ENCODE measurements at regions not wholly inside any gene's neighbourhood (a gene's known extent, or its start where the extent isn't known, plus 50 kb on each side); places are given as distances from the start of the nearest gene placed in this dataset.

- no peaks in the 10 kb centered on the region for H3K27me3 ChIP-seq (ENCODE audit: control insufficient read depth, insufficient read depth, low read length)
- Mint-ChIP-seq H3K27ac (no peak overlapping the region), H3K36me3 (peaks cover 8% of the 10 kb centered on the region), H3K4me1 (peaks cover 0 to 20% (median 7%) of the 10 kb centered on the region in 4 donors), H3K27me3 (no peaks in the 10 kb centered on the region), H3K4me3 (no peak overlapping the region), H3K9me3 (no peaks in the 10 kb centered on the region)
- H3K27ac ChIP-seq (ENCODE audit: insufficient read depth, low read length, poor library complexity, severe bottlenecking): no peak overlapping the region
- H3K9me3 ChIP-seq (ENCODE audit: control insufficient read depth in 2 of 2, low read length in 2 of 2): no peaks in the 10 kb centered on the region
- no peak for ATAC-seq (ENCODE audit: low read depth in 2 of 2)
- H3K4me1 ChIP-seq (ENCODE audit: control insufficient read depth, insufficient read depth, low read length, poor library complexity, severe bottlenecking): peaks cover 2% of the 10 kb centered on the region
- DNase-seq: no peak
- H3K4me3 ChIP-seq (ENCODE audit: low read depth, low read length): no peak overlapping the region
- no peaks in the 10 kb centered on the region for H3K36me3 ChIP-seq (ENCODE audit: control insufficient read depth, insufficient read depth, low read length)
Observed at GRCh38 chr12:124517260-124518050, 50.0 kb downstream of the NCOR2 start.

GRCh38 chr12:124516850-124517249 is 50.6 kb downstream of the NCOR2 start:
- Histone ChIP-seq H3K36me3 (ENCODE audit: control insufficient read depth, insufficient read depth, low read length) (no peaks in the 10 kb centered on the region), H3K27ac (ENCODE audit: insufficient read depth, low read length, poor library complexity, severe bottlenecking) (no peak overlapping the region), H3K4me3 (ENCODE audit: low read depth, low read length) (no peak overlapping the region), H3K4me1 (ENCODE audit: control insufficient read depth, insufficient read depth, low read length, poor library complexity, severe bottlenecking) (peaks cover 2% of the 10 kb centered on the region), H3K27me3 (ENCODE audit: control insufficient read depth, insufficient read depth, low read length) (no peaks in the 10 kb centered on the region), H3K9me3 (ENCODE audit: control insufficient read depth in 2 of 2, low read length in 2 of 2) (no peaks in the 10 kb centered on the region)
- no peak for DNase-seq
- Mint-ChIP-seq H3K27me3 (no peaks in the 10 kb centered on the region), H3K36me3 (peaks cover 12% of the 10 kb centered on the region), H3K27ac (peak overlapping the region in 1 of 3 donors; percentile 26), H3K9me3 (no peaks in the 10 kb centered on the region), H3K4me1 (peaks cover 0 to 21% (median 8%) of the 10 kb centered on the region in 4 donors), H3K4me3 (no peak overlapping the region)
- no peak for ATAC-seq (ENCODE audit: low read depth in 2 of 2)

- no peaks in the 10 kb centered on the region for H3K9me3 ChIP-seq (ENCODE audit: control insufficient read depth in 2 of 2, low read length in 2 of 2)
- Mint-ChIP-seq H3K36me3 (peaks cover 9% of the 10 kb centered on the region), H3K4me3 (no peak overlapping the region), H3K27ac (no peak overlapping the region), H3K4me1 (peaks cover 0 to 19% (median 7%) of the 10 kb centered on the region in 4 donors), H3K9me3 (no peaks in the 10 kb centered on the region), H3K27me3 (no peaks in the 10 kb centered on the region)
- H3K36me3 ChIP-seq (ENCODE audit: control insufficient read depth, insufficient read depth, low read length): no peaks in the 10 kb centered on the region
- no peak overlapping the region for H3K27ac ChIP-seq (ENCODE audit: insufficient read depth, low read length, poor library complexity, severe bottlenecking)
- DNase-seq: no peak
- H3K27me3 ChIP-seq (ENCODE audit: control insufficient read depth, insufficient read depth, low read length): no peaks in the 10 kb centered on the region
- H3K4me1 ChIP-seq (ENCODE audit: control insufficient read depth, insufficient read depth, low read length, poor library complexity, severe bottlenecking): no peaks in the 10 kb centered on the region
- ATAC-seq (ENCODE audit: low read depth in 2 of 2): no peak
- H3K4me3 ChIP-seq (ENCODE audit: low read depth, low read length): no peak overlapping the region
Observed at GRCh38 chr12:124515981-124516380, 51.4 kb downstream of the NCOR2 start.

GRCh38 chr12:124514996-124515932 is 52.1 kb downstream of the NCOR2 start:
- H3K9me3 Mint-ChIP-seq: no peaks in the 10 kb centered on the region
- ATAC-seq (ENCODE audit: low read depth in 2 of 2): no peak
- Histone ChIP-seq H3K4me1 (ENCODE audit: control insufficient read depth, insufficient read depth, low read length, poor library complexity, severe bottlenecking) (no peaks in the 10 kb centered on the region), H3K27me3 (ENCODE audit: control insufficient read depth, insufficient read depth, low read length) (no peaks in the 10 kb centered on the region), H3K27ac (ENCODE audit: insufficient read depth, low read length, poor library complexity, severe bottlenecking) (no peak overlapping the region), H3K36me3 (ENCODE audit: control insufficient read depth, insufficient read depth, low read length) (no peaks in the 10 kb centered on the region), H3K9me3 (ENCODE audit: control insufficient read depth in 2 of 2, low read length in 2 of 2) (no peaks in the 10 kb centered on the region), H3K4me3 (ENCODE audit: low read depth, low read length) (no peak overlapping the region)
- H3K4me3 Mint-ChIP-seq: no peak overlapping the region
- no peak overlapping the region for H3K27ac Mint-ChIP-seq
- peaks cover 0 to 20% (median 6%) of the 10 kb centered on the region in 4 donors for H3K4me1 Mint-ChIP-seq
- no peak for DNase-seq
- H3K36me3 Mint-ChIP-seq: peaks cover 9% of the 10 kb centered on the region
- no peaks in the 10 kb centered on the region for H3K27me3 Mint-ChIP-seq

GRCh38 chr12:124514145-124514995 is 53.0 kb downstream of the NCOR2 start:
- H3K27me3 Mint-ChIP-seq: no peaks in the 10 kb centered on the region

GRCh38 chr12:124513297-124513867 is 54.0 kb downstream of the NCOR2 start:
- no peaks in the 10 kb centered on the region for H3K9me3 Mint-ChIP-seq
- Histone ChIP-seq H3K4me3 (ENCODE audit: low read depth, low read length) (no peak overlapping the region), H3K9me3 (ENCODE audit: control insufficient read depth in 2 of 2, low read length in 2 of 2) (no peaks in the 10 kb centered on the region), H3K27ac (ENCODE audit: insufficient read depth, low read length, poor library complexity, severe bottlenecking) (no peak overlapping the region), H3K4me1 (ENCODE audit: control insufficient read depth, insufficient read depth, low read length, poor library complexity, severe bottlenecking) (no peaks in the 10 kb centered on the region), H3K27me3 (ENCODE audit: control insufficient read depth, insufficient read depth, low read length) (no peaks in the 10 kb centered on the region), H3K36me3 (ENCODE audit: control insufficient read depth, insufficient read depth, low read length) (no peaks in the 10 kb centered on the region)
- no peaks in the 10 kb centered on the region for H3K27me3 Mint-ChIP-seq
- ATAC-seq (ENCODE audit: low read depth in 2 of 2) (no peak), DNase-seq (no peak)
- peaks cover 0 to 21% (median 5%) of the 10 kb centered on the region in 4 donors for H3K4me1 Mint-ChIP-seq
- no peak overlapping the region for H3K27ac Mint-ChIP-seq
- H3K4me3 Mint-ChIP-seq: no peak overlapping the region
- peaks cover 9% of the 10 kb centered on the region for H3K36me3 Mint-ChIP-seq

More at GRCh38 chr12:124514145-124514995, 53.0 kb downstream of the NCOR2 start:
- Mint-ChIP-seq H3K9me3 (no peaks in the 10 kb centered on the region), H3K4me1 (peaks cover 0 to 20% (median 4%) of the 10 kb centered on the region in 4 donors), H3K4me3 (no peak overlapping the region), H3K36me3 (peaks cover 9% of the 10 kb centered on the region), H3K27ac (no peak overlapping the region)
- ATAC-seq (ENCODE audit: low read depth in 2 of 2) (no peak), DNase-seq (no peak)
- H3K4me1 ChIP-seq (ENCODE audit: control insufficient read depth, insufficient read depth, low read length, poor library complexity, severe bottlenecking): no peaks in the 10 kb centered on the region
- H3K4me3 ChIP-seq (ENCODE audit: low read depth, low read length): no peak overlapping the region
- H3K9me3 ChIP-seq (ENCODE audit: control insufficient read depth in 2 of 2, low read length in 2 of 2): no peaks in the 10 kb centered on the region
- no peaks in the 10 kb centered on the region for H3K36me3 ChIP-seq (ENCODE audit: control insufficient read depth, insufficient read depth, low read length)
- no peaks in the 10 kb centered on the region for H3K27me3 ChIP-seq (ENCODE audit: control insufficient read depth, insufficient read depth, low read length)
- no peak overlapping the region for H3K27ac ChIP-seq (ENCODE audit: insufficient read depth, low read length, poor library complexity, severe bottlenecking)

- no peaks in the 10 kb centered on the region for H3K27me3 Mint-ChIP-seq
- H3K27ac Mint-ChIP-seq: no peak overlapping the region
- H3K36me3 Mint-ChIP-seq: peaks cover 9% of the 10 kb centered on the region
- H3K27me3 ChIP-seq (ENCODE audit: control insufficient read depth, insufficient read depth, low read length): no peaks in the 10 kb centered on the region
- no peak overlapping the region for H3K4me3 ChIP-seq (ENCODE audit: low read depth, low read length)
- H3K4me1 ChIP-seq (ENCODE audit: control insufficient read depth, insufficient read depth, low read length, poor library complexity, severe bottlenecking): no peaks in the 10 kb centered on the region
- H3K36me3 ChIP-seq (ENCODE audit: control insufficient read depth, insufficient read depth, low read length): no peaks in the 10 kb centered on the region
- no peaks in the 10 kb centered on the region for H3K9me3 ChIP-seq (ENCODE audit: control insufficient read depth in 2 of 2, low read length in 2 of 2)
- H3K9me3 Mint-ChIP-seq: no peaks in the 10 kb centered on the region
- no peak overlapping the region for H3K27ac ChIP-seq (ENCODE audit: insufficient read depth, low read length, poor library complexity, severe bottlenecking)
- H3K4me1 Mint-ChIP-seq: peaks cover 0 to 21% (median 5%) of the 10 kb centered on the region in 4 donors
- ATAC-seq (ENCODE audit: low read depth in 2 of 2): no peak
- H3K4me3 Mint-ChIP-seq: no peak overlapping the region
- no peak for DNase-seq
Observed at GRCh38 chr12:124512667-124513296, 54.6 kb downstream of the NCOR2 start.
